SW480 (cell line): ENCODE measurements at regions not wholly inside any gene's neighbourhood (a gene's known extent, or its start where the extent isn't known, plus 50 kb on each side); places are given as distances from the start of the nearest gene placed in this dataset.

Experiments used
- DNase-seq: peaks from one replicate; pipeline ENCODE4 v3.0.0-alpha.2; 2016; ENCODE audit warnings: low spot score

- DNase-seq = no peak
These were observed 119.9 kb downstream of the ADCYAP1R1 start for GRCh38 chr7:31171984-31172383.

GRCh38 chr7:31171216-31171785 is 119.2 kb downstream of the ADCYAP1R1 start:
- no peak for DNase-seq
